Prostate gland (tissue), 2 donors: ENCODE measurements at regions not wholly inside any gene's neighbourhood (a gene's known extent, or its start where the extent isn't known, plus 50 kb on each side); places are given as distances from the start of the nearest gene placed in this dataset.

ENCODE experiments used
- DNase-seq: peaks from one replicate; pipeline ENCODE4 v3.0.0-alpha.2; 2019; ENCODE audit warnings: low spot score
- H3K27ac ChIP-seq, 2 donors: fragments of 200-600 bp; sonication (generic); 2 replicates each; pipeline ENCODE4 v1.5.1; 2017 to 2019
- H3K27me3 ChIP-seq: fragments of 200-600 bp; sonication (generic); replicated peaks from 2 replicates; pipeline ENCODE4 v1.5.1; 2019; ENCODE audit not compliant: insufficient read depth
- H3K36me3 ChIP-seq, 2 donors: fragments of 200-600 bp; sonication (generic); 1 replicate in 1 of 2; 2 replicates in 1 of 2; pipeline versions ENCODE4 v1.5.1 to v1.8.1; 2017 to 2019
- H3K4me1 ChIP-seq: fragments of 200-600 bp; sonication (generic); replicated peaks from 2 replicates; pipeline ENCODE4 v1.5.1; 2019
- H3K4me3 ChIP-seq, 2 donors: fragments of 200-600 bp; sonication (generic); 2 replicates each; pipeline ENCODE4 v1.5.1; 2017 to 2019
- H3K9me3 ChIP-seq: fragments of 200-600 bp; sonication (generic); 2 replicates; pipeline ENCODE4 v1.5.1; 2017
- POLR2A ChIP-seq: fragments of 450-650 bp; IDR thresholded peaks from one replicate; pipeline ENCODE4 v1.6.1; 2016; ENCODE audit warnings: antibody characterized with exemption, mild to moderate bottlenecking
- POLR2AphosphoS5 ChIP-seq: sonication (generic); formaldehyde crosslinking; IDR thresholded peaks from one replicate; pipeline ENCODE4 v1.6.1; 2017; ENCODE audit warnings: antibody characterized with exemption
- WGBS: methylation state at CpG from one replicate; pipeline ENCODE4 v1.1.5; 2018; 5-methylcytosine and 5-hydroxymethylcytosine counted together
- intact Hi-C: fragments of 100-400 bp; cut with DNase I; formaldehyde crosslinking; loops from one replicate; pipeline ENCODE4 v1.14.2; 2022
- TF ChIP-seq, protein P1 (sequence below), 4 experiments: fragments of 200-600 bp in 2 of 4; fragments of 450-650 bp in 2 of 4; sonication (generic) in 2 of 4; IDR thresholded peaks; 1 replicate in 3 of 4; 2 replicates in 1 of 4; pipeline ENCODE4 v1.5.1; 2016 to 2019; ENCODE audit warnings: antibody characterized with exemption in 4 of 4, mild to moderate bottlenecking in 2 of 4, moderate library complexity in 2 of 4

DNA sequence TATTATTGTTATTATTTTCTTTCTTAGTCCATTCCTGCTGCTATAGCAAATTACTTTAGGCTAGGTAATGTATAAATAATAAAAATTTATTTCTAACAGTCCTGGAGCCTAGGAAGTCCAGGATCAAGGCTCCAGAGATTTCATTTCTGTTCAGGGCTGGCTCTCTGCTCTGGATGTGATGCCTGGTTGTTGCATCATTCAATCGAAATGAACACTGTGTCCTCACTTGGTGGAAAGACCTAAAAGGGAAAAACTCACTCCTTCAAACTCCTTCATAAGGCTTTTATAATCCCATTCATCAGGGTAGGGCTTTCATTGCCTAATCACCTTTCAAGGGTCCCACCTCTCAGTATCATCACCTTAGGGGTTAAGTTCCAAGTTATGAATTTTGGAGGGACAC is 395.0 kb downstream of the EFNB2 start:
- intact Hi-C loops, result no loop called here
- no peaks in the 10 kb centered on the region for H3K27me3 ChIP-seq
- WGBS, result 69% methylated on average over 1 of the region's 1 CpG
- no peaks in the 10 kb centered on the region for H3K4me1 ChIP-seq
- no peak overlapping the region for H3K27ac ChIP-seq
- no peaks in the 10 kb centered on the region for H3K36me3 ChIP-seq
- H3K9me3 ChIP-seq, result no peaks in the 10 kb centered on the region
- TF ChIP-seq POLR2AphosphoS5 (no peak), POLR2A (no peak)
- TF ChIP-seq, protein P1, sequence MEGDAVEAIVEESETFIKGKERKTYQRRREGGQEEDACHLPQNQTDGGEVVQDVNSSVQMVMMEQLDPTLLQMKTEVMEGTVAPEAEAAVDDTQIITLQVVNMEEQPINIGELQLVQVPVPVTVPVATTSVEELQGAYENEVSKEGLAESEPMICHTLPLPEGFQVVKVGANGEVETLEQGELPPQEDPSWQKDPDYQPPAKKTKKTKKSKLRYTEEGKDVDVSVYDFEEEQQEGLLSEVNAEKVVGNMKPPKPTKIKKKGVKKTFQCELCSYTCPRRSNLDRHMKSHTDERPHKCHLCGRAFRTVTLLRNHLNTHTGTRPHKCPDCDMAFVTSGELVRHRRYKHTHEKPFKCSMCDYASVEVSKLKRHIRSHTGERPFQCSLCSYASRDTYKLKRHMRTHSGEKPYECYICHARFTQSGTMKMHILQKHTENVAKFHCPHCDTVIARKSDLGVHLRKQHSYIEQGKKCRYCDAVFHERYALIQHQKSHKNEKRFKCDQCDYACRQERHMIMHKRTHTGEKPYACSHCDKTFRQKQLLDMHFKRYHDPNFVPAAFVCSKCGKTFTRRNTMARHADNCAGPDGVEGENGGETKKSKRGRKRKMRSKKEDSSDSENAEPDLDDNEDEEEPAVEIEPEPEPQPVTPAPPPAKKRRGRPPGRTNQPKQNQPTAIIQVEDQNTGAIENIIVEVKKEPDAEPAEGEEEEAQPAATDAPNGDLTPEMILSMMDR (IDR thresholded peaks at IDR 0.05), result no peak
- DNase-seq, result no peak
- no peak overlapping the region for H3K4me3 ChIP-seq

- WGBS, result 95% methylated on average over 3 of the region's 3 CpGs
- intact Hi-C loops, result no loop called here
Measured at GRCh38 chr13:106139942-106140341, 395.5 kb downstream of the EFNB2 start.

DNA sequence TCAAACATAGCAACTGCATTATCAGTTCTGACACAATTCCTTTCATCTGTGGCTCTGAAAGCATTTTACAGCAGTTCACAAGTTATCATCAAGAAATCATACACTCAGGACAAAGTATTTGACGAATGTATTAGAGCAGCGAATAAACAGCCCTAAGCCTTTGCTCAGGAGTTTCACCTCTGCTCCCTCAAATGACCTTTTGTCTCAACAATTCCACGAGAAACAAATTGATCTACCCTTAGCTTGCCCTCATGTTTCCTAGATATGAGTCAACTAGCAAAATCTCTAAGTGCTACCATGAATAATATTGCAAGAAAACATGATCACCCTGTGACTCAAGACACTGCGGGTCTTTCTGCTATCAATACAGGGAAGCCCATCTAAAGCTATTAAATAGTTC is 396.1 kb downstream of the EFNB2 start:
- DNase-seq, result no peak
- H3K9me3 ChIP-seq, result no peaks in the 10 kb centered on the region

More at GRCh38 chr13:106139942-106140341, 395.5 kb downstream of the EFNB2 start:
- no peak for TF ChIP-seq POLR2A
- TF ChIP-seq, protein P1 (IDR thresholded peaks at IDR 0.05), result no peak
- TF ChIP-seq POLR2AphosphoS5, result no peak
- no peak overlapping the region for H3K27ac ChIP-seq
- H3K27me3 ChIP-seq, result no peaks in the 10 kb centered on the region
- H3K4me3 ChIP-seq, result no peak overlapping the region
- no peaks in the 10 kb centered on the region for H3K4me1 ChIP-seq
- H3K36me3 ChIP-seq, result no peaks in the 10 kb centered on the region
- no peaks in the 10 kb centered on the region for H3K9me3 ChIP-seq
- DNase-seq, result no peak

DNA sequence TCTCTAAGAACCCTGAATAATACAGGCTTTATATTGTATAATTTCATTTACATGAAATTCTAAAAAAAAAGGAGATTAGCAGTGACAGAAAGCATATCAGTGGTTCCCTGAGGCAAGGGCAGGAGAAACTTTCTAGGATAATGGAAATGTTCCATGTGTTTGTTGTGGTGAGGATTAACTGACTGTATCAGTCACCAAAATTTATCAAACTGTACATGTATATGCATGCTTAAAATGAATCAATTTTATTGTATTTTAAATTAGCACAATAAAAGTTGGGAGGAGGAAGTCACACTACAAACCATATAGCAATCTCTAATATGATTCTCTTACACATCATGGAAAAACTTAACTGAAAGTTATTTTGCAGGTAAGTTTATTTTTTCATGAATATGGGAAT is 396.8 kb downstream of the EFNB2 start:
- no peak for DNase-seq
- no peak for TF ChIP-seq POLR2A
- TF ChIP-seq, protein P1 (IDR thresholded peaks at IDR 0.05), result no peak
- no peak for TF ChIP-seq POLR2AphosphoS5
- Histone ChIP-seq H3K27ac (no peak overlapping the region), H3K27me3 (no peaks in the 10 kb centered on the region), H3K9me3 (no peaks in the 10 kb centered on the region), H3K4me3 (no peak overlapping the region), H3K4me1 (no peaks in the 10 kb centered on the region), H3K36me3 (no peaks in the 10 kb centered on the region)
- intact Hi-C loops, result no loop called here

More for the DNA sequence above, 396.1 kb downstream of the EFNB2 start:
- no peaks in the 10 kb centered on the region for H3K4me1 ChIP-seq
- H3K27ac ChIP-seq, result no peak overlapping the region
- no peaks in the 10 kb centered on the region for H3K27me3 ChIP-seq
- no peak overlapping the region for H3K4me3 ChIP-seq
- no peaks in the 10 kb centered on the region for H3K36me3 ChIP-seq
- WGBS, result 60% methylated on average over 4 of the region's 4 CpGs
- no peak for TF ChIP-seq POLR2A
- TF ChIP-seq POLR2AphosphoS5, result no peak
- TF ChIP-seq, protein P1 (IDR thresholded peaks at IDR 0.05), result no peak
- intact Hi-C loops, result no loop called here

- no peak overlapping the region for H3K4me3 ChIP-seq
- TF ChIP-seq POLR2AphosphoS5 (no peak), POLR2A (no peak)
- TF ChIP-seq, protein P1 (IDR thresholded peaks at IDR 0.05), result no peak
- H3K9me3 ChIP-seq, result no peaks in the 10 kb centered on the region
- H3K4me1 ChIP-seq, result no peaks in the 10 kb centered on the region
- intact Hi-C loops, result no loop called here
- no peaks in the 10 kb centered on the region for H3K36me3 ChIP-seq
- no peak for DNase-seq
- 83% methylated on average over 2 of the region's 2 CpGs for WGBS
- H3K27me3 ChIP-seq, result no peaks in the 10 kb centered on the region
- H3K27ac ChIP-seq, result no peak overlapping the region
Measured at GRCh38 chr13:106133025-106133424, 402.4 kb downstream of the EFNB2 start.
